SJCRH30 (cell line): ENCODE measurements at regions not wholly inside any gene's neighbourhood (a gene's known extent, or its start where the extent isn't known, plus 50 kb on each side); places are given as distances from the start of the nearest gene placed in this dataset.

Source experiments
- DNase-seq, 2 experiments: peaks; one replicate each; pipeline ENCODE4 v3.0.0-alpha.2; 2015 to 2020
- H3K27ac ChIP-seq: fragments of 250-450 bp; sonication (Bioruptor Pico); 2 replicates; pipeline ENCODE4 v1.5.1; 2020; ENCODE audit warnings: mild to moderate bottlenecking, moderate library complexity
- H3K27me3 ChIP-seq: fragments of 250-450 bp; sonication (Bioruptor Pico); 2 replicates; pipeline ENCODE4 v1.5.1; 2020; ENCODE audit warnings: mild to moderate bottlenecking, moderate library complexity
- H3K36me3 ChIP-seq: fragments of 250-450 bp; sonication (Bioruptor Pico); 2 replicates; pipeline ENCODE4 v1.5.1; 2020; ENCODE audit warnings: mild to moderate bottlenecking, moderate library complexity
- H3K4me1 ChIP-seq: fragments of 250-450 bp; sonication (Bioruptor Pico); 2 replicates; pipeline ENCODE4 v1.5.1; 2020; ENCODE audit warnings: mild to moderate bottlenecking, moderate library complexity
- H3K4me3 ChIP-seq: fragments of 250-450 bp; sonication (Bioruptor Pico); 2 replicates; pipeline ENCODE4 v1.5.1; 2020; ENCODE audit warnings: mild to moderate bottlenecking, moderate library complexity
- H3K9me3 ChIP-seq: fragments of 250-450 bp; sonication (Bioruptor Pico); replicated peaks from 2 replicates; pipeline ENCODE4 v1.5.1; 2020; ENCODE audit warnings: mild to moderate bottlenecking, moderate library complexity

DNA sequence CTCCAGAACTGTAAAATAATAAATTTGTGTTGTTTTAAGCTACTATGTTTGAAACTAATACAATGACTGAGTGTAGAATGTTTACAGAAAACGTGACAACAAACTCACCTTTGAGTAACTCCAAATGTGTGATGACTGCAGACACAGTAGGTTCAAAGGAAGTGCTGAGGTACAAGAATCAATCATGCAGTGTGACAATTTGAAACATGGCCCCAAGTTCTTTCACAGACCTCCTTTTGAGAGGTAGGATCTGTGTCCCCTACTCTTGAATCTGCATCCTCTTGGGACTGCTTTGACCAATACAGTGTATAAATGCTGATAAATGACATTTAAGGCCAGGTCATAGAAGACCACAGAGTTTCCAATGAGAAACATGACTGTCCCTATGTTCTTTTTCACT lies 667.7 kb upstream of the DIPK2B start:
- Histone ChIP-seq H3K4me1 (no peaks in the 10 kb centered on the region), H3K9me3 (no peaks in the 10 kb centered on the region), H3K27me3 (no peaks in the 10 kb centered on the region), H3K36me3 (no peaks in the 10 kb centered on the region), H3K4me3 (no peak overlapping the region), H3K27ac (no peak overlapping the region)
- DNase-seq: no peak

DNA sequence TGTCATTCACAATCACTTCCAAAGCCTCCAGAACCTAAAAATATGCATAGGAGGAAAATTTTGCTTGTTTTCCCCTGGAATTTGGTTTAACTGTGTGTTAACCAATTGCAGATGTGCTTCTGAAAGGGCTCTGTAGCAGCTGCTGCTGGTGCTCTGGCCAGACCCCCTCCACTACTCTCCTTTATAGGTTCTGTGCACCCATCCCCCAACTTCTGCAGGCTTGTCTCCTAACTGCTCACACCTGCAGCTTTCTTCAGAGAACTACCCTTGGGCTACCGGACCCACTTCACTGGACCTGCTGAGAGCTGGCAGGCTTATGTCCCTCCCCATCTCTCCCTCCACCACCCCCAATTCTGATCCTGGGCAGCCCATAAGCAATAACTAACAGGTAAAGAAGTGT lies 662.1 kb upstream of the DIPK2B start:
- H3K27ac ChIP-seq: no peak overlapping the region
- DNase-seq: no peak
- no peaks in the 10 kb centered on the region for H3K9me3 ChIP-seq
- H3K36me3 ChIP-seq: no peaks in the 10 kb centered on the region
- no peak overlapping the region for H3K4me3 ChIP-seq
- no peaks in the 10 kb centered on the region for H3K27me3 ChIP-seq
- H3K4me1 ChIP-seq: no peaks in the 10 kb centered on the region

DNA sequence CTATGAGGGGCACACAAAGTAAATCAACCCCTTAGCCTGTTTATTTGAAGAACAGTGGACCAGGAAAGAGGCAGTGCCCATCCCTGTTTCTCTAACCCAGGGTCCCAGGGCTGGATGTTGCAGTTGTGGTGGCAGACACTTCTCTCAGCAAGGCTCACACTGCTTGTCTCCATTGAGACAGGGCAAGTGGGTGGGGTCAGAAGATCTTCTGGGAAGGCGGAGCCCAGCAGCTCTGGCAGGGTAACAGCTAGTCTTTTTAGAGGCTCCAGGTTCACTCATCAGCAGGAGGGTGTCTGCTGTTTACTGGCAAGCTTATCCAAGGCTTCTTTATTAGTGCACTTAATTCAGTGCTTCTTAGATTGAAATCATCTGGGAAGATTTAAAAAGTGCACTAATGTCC lies 659.8 kb upstream of the DIPK2B start:
- Histone ChIP-seq H3K4me1 (no peaks in the 10 kb centered on the region), H3K27me3 (no peaks in the 10 kb centered on the region), H3K27ac (no peak overlapping the region), H3K36me3 (no peaks in the 10 kb centered on the region), H3K4me3 (no peak overlapping the region), H3K9me3 (no peaks in the 10 kb centered on the region)
- DNase-seq: no peak

DNA sequence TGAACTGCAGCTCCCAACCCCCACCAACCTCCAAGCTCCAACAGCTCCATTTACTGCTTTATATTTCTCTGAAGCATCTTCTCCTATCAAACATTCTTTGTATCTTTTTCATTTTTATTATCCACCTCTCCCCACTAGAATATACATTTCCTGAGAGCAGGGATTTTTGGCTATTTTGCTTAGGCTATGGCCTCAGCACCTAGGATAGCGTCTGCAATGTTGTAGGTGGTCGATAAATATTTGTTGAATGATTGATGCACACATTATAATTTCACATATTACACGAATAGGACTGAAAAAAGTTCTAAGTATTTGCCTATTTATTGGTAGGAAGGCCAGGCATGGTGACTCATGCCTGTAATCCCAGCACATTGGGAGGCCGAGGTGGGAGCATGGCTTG lies 658.7 kb upstream of the DIPK2B start:
- Histone ChIP-seq H3K36me3 (no peaks in the 10 kb centered on the region), H3K4me3 (no peak overlapping the region), H3K27ac (no peak overlapping the region), H3K27me3 (no peaks in the 10 kb centered on the region), H3K4me1 (no peaks in the 10 kb centered on the region), H3K9me3 (no peaks in the 10 kb centered on the region)
- DNase-seq: no peak

DNA sequence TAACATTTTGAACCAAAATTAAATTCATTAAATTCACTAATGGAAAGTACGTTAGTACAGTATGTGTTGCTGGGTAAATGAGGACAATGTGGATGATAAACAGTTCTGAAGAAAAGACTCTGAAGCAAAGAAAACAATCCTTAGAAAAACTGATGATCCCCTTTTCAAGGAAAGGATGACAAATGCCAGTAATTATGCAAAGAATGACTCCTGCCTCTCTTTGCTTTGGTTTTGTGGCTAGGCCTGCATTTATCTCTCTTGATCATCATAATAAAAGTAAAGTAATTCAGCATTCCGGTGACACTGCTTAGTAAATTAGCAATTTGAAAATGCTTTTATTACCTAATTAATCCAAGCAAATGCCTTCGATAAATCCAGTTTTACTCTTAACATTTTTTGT lies 652.2 kb upstream of the DIPK2B start:
- no peak overlapping the region for H3K27ac ChIP-seq

DNA sequence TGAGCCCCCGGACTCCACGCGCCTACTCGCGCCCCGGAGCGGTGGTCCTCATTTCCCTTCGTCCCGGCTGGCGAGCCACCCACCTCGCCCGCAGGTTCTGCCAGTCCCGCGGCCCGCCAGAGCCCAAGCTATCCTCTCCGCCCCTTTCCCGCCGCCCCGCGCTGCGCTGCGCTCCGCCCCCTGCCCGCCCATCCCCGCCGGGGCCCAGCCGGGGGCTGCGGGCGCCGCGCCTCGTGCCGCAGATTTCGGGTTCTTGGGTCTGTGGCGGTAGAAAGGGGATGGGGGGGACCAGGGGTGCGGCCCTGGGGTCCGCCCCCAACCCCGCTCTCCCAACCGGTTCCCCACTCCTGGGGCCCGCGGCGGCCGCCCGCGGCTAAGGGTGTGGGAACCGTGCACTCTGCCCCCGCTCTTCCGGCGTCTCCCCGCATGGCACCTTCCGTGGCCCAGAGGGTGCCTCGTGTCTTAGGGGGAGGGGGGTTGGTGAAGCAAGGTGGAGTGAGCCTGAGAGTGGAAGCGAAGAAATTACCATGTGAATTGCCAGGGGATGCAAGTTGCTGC lies 650.8 kb upstream of the DIPK2B start:
- Histone ChIP-seq H3K9me3 (no peaks in the 10 kb centered on the region), H3K4me3 (peak overlapping the region; percentile 46), H3K36me3 (no peaks in the 10 kb centered on the region), H3K27ac (no peak overlapping the region), H3K27me3 (no peaks in the 10 kb centered on the region), H3K4me1 (0 out of 2 replicates have a peak, but pooled peaks cover 4% of the 10 kb centered on the region)
- no peak for DNase-seq

More for the DNA sequence above, 652.2 kb upstream of the DIPK2B start:
- Histone ChIP-seq H3K27me3 (no peaks in the 10 kb centered on the region), H3K9me3 (no peaks in the 10 kb centered on the region), H3K4me1 (0 out of 2 replicates have a peak, but pooled peaks cover 4% of the 10 kb centered on the region), H3K4me3 (no peak overlapping the region), H3K36me3 (no peaks in the 10 kb centered on the region)
- DNase-seq: no peak

DNA sequence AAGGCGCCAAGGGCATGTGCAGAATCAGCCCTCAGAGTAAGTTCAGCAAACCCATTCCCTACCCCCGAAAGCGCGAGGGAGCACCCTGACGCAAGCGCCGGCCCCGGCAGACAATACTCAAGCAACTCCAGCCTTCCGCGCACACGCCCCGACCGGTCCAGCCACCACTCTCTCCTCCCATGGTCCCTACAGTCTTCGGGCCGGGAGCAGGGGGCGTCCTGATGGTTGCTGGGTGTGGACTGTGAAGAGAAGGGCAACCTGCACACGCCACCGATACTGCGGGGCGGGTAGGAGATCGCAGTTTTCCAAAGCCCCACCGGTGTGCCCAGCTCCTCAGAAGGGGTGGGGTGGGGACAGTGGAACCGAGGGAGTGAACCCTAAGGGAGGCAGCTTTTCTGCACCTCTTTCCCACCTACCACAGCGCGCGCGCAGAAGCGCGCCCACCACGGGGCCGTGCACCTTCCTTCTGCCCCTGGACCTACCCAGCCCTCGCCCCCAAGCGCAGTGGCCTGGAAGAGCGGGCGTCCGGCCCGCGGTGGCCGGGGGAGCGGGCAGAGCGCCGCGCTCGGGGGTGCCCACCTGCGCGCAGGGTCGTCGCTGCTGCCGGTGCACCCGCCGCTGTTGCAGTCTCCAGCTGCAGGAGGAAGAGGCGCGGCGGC lies 650.2 kb upstream of the DIPK2B start:
- H3K4me3 ChIP-seq: peak overlapping the region; percentile 46
- H3K27me3 ChIP-seq: no peaks in the 10 kb centered on the region
- no peaks in the 10 kb centered on the region for H3K9me3 ChIP-seq
- DNase-seq: peak in 1 of 2 experiments; percentile 12
- no peaks in the 10 kb centered on the region for H3K36me3 ChIP-seq
- H3K4me1 ChIP-seq: 0 out of 2 replicates have a peak, but pooled peaks cover 4% of the 10 kb centered on the region
- no peak overlapping the region for H3K27ac ChIP-seq

DNA sequence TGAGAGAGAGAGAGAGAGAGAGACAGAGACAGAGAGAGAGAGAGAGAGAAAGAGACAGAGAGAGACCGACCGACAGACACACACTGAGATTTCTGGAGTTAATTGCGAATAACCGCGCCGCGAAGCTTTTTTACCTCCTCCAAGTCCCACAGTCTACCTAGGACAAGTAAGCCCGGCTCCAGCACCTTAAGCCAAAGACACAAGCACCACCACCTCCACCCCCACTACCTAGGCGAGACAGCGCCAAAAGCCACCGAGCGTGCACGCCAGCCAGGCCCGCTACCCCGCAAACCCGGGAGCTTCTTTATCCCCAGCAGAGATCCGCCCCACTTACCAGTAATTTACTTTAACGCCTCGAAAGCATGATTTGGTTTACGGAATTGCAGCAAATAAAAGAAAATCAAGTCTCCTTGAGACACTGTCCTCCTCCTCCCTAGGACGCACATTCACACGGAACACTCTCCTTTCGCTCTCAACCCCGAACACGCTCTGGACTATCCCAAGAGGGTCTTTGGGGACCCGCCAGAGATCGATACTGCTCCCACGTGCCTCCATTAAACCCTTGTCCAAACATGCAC lies 649.6 kb upstream of the DIPK2B start:
- Histone ChIP-seq H3K27ac (no peak overlapping the region), H3K27me3 (no peaks in the 10 kb centered on the region), H3K4me3 (peak overlapping the region; percentile 46), H3K4me1 (0 out of 2 replicates have a peak, but pooled peaks cover 4% of the 10 kb centered on the region), H3K9me3 (no peaks in the 10 kb centered on the region), H3K36me3 (no peaks in the 10 kb centered on the region)
- DNase-seq: no peak

DNA sequence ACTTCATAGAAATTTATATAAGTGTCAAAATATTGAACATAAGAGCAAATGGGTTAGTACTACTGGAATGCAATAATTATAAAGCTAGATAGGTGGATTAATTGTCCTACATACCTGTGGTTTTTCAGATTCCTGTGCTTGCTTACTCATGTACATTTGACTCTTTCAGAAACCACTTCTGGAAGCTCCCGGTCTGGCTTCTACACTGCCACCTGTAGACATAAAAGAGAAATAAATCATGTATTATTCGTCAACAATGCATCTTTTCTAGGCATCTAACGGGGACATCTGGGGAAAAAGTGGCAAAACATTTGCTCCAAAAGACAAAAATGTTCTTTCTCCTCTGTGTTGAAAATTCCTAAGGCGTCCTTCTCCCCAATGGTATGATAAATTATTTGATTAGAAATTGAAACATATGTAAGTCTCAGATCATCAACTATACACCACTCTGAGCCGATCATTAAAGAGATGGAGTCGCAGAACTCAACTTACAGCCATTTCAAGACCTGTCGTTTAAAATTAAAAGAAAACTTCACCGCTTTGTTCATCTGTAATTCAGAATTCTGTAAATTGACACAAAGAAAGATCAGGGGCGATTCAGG lies 648.7 kb upstream of the DIPK2B start:
- H3K4me1 ChIP-seq: 0 out of 2 replicates have a peak, but pooled peaks cover 4% of the 10 kb centered on the region
- DNase-seq: peak in 1 of 2 experiments; percentile 41

DNA sequence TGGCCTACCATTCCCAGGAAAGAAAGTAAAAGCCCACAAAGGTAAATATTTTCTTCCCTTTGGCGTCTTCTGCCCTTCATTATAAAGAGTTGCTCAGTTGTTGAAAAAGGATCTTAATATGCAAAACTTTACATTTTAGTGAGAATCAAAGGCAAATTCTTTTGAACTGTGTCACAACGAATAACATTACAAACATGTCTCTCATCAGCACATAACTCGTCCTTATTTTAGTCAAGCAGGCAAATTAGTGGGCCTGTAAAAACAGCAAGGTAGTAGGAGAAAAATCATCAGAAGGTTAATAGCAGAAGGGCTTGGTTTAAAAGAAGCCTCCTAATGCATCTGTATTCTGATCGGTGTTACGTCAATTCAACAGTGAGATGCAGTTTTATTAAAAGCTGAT lies 647.3 kb upstream of the DIPK2B start:
- Histone ChIP-seq H3K9me3 (no peaks in the 10 kb centered on the region), H3K27me3 (no peaks in the 10 kb centered on the region), H3K27ac (no peak overlapping the region), H3K4me1 (0 out of 2 replicates have a peak, but pooled peaks cover 4% of the 10 kb centered on the region), H3K4me3 (no peak overlapping the region), H3K36me3 (no peaks in the 10 kb centered on the region)
- DNase-seq: no peak

More for the DNA sequence above, 648.7 kb upstream of the DIPK2B start:
- Histone ChIP-seq H3K27me3 (no peaks in the 10 kb centered on the region), H3K9me3 (no peaks in the 10 kb centered on the region), H3K36me3 (no peaks in the 10 kb centered on the region), H3K27ac (no peak overlapping the region), H3K4me3 (no peak overlapping the region)

DNA sequence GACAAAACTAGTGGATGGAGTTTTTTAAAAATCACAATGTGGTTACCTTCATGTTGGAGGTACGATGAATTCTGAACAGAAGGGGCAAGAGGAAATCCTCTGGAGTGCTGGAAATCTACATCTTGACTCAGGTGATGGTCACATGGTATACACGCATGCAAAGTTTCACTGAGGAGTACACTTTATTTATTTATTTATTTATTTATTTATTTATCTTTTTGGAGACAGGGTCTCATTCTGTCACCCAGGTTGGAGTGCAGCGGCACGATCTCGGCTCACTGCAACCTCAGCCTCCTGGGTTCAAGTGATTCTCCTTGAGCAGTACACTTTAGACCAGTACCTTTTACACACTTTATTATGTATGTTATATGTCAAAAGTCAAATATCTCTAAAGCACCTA lies 645.7 kb upstream of the DIPK2B start:
- H3K4me1 ChIP-seq: peaks cover 3% of the 10 kb centered on the region; the same call in 1 of the 2 replicates
- H3K9me3 ChIP-seq: no peaks in the 10 kb centered on the region
- no peaks in the 10 kb centered on the region for H3K27me3 ChIP-seq

DNA sequence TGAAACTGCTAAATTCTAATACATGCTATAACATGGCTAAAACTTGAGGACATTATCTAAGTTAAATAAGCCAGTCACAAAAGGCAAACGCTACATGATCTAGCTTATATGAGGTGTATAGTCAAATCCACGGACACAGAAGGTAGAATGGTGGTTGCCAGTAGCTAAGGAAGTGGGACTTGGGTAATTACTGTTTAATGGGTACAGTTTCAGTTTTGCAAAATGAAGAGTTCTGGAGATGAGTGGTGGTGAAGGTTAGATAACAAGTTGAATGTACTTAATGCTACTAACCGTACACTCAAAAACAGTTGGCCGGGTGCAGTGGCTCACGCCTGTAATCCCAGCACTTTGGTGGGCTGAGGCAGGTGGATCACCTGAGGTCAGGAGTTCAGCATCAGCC lies 644.5 kb upstream of the DIPK2B start:
- Histone ChIP-seq H3K27ac (no peak overlapping the region), H3K4me3 (no peak overlapping the region), H3K4me1 (peaks cover 5% of the 10 kb centered on the region; the same call in 1 of the 2 replicates), H3K36me3 (no peaks in the 10 kb centered on the region), H3K27me3 (no peaks in the 10 kb centered on the region), H3K9me3 (no peaks in the 10 kb centered on the region)
- DNase-seq: no peak

More for the DNA sequence above, 645.7 kb upstream of the DIPK2B start:
- DNase-seq: no peak
- Histone ChIP-seq H3K4me3 (no peak overlapping the region), H3K27ac (no peak overlapping the region), H3K36me3 (no peaks in the 10 kb centered on the region)

DNA sequence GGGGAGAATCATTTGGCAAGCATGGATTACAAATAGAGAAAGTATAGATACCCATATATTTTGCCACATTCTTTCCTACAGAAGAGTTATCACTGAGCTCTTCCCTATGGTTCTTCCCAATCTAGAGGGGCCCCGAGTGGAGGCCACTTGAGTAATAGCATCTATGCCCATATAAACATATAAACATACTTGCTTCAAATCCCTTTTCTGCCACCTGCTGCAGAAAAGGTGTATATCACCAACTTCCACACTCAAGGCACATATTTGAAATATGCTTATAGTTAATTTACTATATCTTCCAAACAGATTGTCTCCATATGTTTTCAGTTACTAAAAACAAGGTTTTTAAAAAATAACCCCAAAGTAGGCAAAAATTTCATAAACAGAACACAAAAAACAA lies 642.8 kb upstream of the DIPK2B start:
- H3K4me3 ChIP-seq: no peak overlapping the region
- H3K27ac ChIP-seq: no peak overlapping the region
- H3K36me3 ChIP-seq: no peaks in the 10 kb centered on the region
- H3K27me3 ChIP-seq: no peaks in the 10 kb centered on the region
- peaks cover 7% of the 10 kb centered on the region; the same call in 1 of the 2 replicates for H3K4me1 ChIP-seq
- H3K9me3 ChIP-seq: no peaks in the 10 kb centered on the region
- no peak for DNase-seq

DNA sequence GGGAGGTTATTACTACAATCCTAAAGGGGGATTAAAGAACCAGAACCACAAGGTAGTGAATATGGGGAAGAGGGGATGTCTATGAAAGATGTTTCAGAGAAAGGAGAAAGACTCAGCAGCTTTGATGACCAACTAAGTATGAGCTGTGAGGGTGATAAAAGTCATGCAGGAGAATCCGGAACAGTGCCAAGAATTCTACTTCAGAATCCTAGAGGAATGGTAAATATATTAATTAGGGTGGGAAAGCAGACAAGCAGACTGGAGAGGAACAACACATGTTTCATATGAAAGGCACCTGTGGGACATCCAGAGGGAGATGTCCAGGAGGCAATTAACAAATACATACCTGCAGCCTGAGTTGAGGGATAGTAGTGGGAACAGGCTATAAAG lies 642.2 kb upstream of the DIPK2B start:
- Histone ChIP-seq H3K36me3 (no peaks in the 10 kb centered on the region), H3K9me3 (no peaks in the 10 kb centered on the region), H3K4me1 (peaks cover 7% of the 10 kb centered on the region; the same call in 1 of the 2 replicates), H3K4me3 (no peak overlapping the region), H3K27ac (no peak overlapping the region), H3K27me3 (no peaks in the 10 kb centered on the region)
- no peak for DNase-seq

DNA sequence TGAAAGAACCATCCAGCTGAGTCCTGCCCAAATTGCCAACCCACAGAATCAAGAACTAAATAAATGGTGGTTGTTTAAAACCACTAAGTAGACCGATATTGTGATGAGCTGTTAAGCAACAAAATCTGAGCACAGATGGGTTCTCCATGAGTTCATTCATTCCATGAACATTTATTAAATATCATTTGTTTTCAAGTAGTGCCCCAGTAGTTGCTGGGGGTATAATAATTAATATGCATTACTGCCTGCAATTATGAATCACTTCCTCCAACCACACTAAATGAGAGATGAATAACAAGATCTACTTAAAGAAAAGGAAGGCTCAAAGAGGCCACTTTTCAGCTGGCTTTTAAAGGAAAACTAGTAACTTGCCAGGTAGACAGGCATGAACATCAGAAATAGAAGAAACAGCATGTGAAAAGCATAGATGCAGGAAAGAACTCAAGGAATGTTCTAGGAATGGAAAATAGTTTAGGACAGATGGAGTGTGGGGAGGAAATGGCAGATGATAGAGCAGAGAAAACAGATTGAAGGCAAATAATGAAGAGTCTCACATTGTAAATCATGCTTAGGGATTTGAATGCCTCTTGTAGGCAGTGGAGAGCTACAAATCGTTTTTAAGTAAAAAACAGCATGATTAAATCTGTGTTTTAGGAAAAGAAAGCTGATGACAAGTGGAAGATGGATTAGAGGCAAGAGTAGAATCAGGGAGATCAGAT lies 641.7 kb upstream of the DIPK2B start:
- no peaks in the 10 kb centered on the region for H3K9me3 ChIP-seq
- no peak overlapping the region for H3K4me3 ChIP-seq
- peaks cover 7% of the 10 kb centered on the region; the same call in 1 of the 2 replicates for H3K4me1 ChIP-seq
- H3K27me3 ChIP-seq: no peaks in the 10 kb centered on the region
- no peak overlapping the region for H3K27ac ChIP-seq
- DNase-seq: no peak
- H3K36me3 ChIP-seq: no peaks in the 10 kb centered on the region
